Chondrocyte (in vitro differentiated cells): ENCODE measurements at regions not wholly inside any gene's neighbourhood (a gene's known extent, or its start where the extent isn't known, plus 50 kb on each side); places are given as distances from the start of the nearest gene placed in this dataset.

Source experiments
- DNase-seq: peaks from one replicate; pipeline ENCODE4 v3.0.0; 2021; ENCODE audit warnings: mixed read lengths, low spot score
- H3K27ac Mint-ChIP-seq: one replicate; pipeline ENCODE4 v1.8.0; 2021; ENCODE audit warnings: mild to moderate bottlenecking, moderate library complexity, mixed read lengths; ENCODE audit not compliant: unreplicated experiment
- H3K27me3 Mint-ChIP-seq: 2 replicates; pipeline ENCODE4 v1.8.0; 2021; ENCODE audit warnings: low read depth, mixed read lengths
- H3K36me3 Mint-ChIP-seq: 2 replicates; pipeline ENCODE4 v1.8.0; 2021; ENCODE audit warnings: low read depth, mixed read lengths
- H3K4me1 Mint-ChIP-seq: 2 replicates; pipeline ENCODE4 v1.8.0; 2021; ENCODE audit warnings: low read depth, mild to moderate bottlenecking, mixed read lengths
- H3K4me3 Mint-ChIP-seq: one replicate; pipeline ENCODE4 v1.8.0; 2021; ENCODE audit warnings: mild to moderate bottlenecking, moderate library complexity, mixed read lengths; ENCODE audit not compliant: unreplicated experiment
- H3K9me3 Mint-ChIP-seq: 2 replicates; pipeline ENCODE4 v1.8.0; 2021; ENCODE audit warnings: low read depth, mixed read lengths
- TF ChIP-seq, protein P1 (sequence below): fragments of 200-600 bp; sonication (generic); IDR thresholded peaks from 2 replicates; pipeline ENCODE4 v1.5.0; 2021; ENCODE audit warnings: antibody characterized with exemption, mild to moderate bottlenecking, moderate library complexity

DNA sequence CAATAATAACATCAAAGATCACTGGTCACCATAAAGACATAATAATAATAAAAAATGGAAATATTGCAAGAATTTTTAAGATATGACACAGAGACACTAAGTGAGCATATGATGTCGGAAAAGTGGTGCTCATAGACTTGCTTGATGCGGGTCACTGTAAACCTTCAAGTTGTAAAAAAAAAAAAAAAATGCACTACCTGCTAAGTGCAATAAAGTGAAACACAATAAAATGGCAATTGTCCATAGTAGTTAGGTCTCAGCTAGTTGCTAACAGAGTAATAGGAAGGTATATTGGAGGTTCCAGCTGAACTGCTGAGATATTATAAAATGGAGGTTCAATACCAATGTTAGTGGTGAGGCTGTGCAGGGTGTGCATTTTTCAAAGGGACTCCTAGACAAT lies 146.6 kb upstream of the MRPS22 start:
- no peak overlapping the region for H3K27ac Mint-ChIP-seq
- TF ChIP-seq, protein P1, sequence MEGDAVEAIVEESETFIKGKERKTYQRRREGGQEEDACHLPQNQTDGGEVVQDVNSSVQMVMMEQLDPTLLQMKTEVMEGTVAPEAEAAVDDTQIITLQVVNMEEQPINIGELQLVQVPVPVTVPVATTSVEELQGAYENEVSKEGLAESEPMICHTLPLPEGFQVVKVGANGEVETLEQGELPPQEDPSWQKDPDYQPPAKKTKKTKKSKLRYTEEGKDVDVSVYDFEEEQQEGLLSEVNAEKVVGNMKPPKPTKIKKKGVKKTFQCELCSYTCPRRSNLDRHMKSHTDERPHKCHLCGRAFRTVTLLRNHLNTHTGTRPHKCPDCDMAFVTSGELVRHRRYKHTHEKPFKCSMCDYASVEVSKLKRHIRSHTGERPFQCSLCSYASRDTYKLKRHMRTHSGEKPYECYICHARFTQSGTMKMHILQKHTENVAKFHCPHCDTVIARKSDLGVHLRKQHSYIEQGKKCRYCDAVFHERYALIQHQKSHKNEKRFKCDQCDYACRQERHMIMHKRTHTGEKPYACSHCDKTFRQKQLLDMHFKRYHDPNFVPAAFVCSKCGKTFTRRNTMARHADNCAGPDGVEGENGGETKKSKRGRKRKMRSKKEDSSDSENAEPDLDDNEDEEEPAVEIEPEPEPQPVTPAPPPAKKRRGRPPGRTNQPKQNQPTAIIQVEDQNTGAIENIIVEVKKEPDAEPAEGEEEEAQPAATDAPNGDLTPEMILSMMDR, result no peak

DNA sequence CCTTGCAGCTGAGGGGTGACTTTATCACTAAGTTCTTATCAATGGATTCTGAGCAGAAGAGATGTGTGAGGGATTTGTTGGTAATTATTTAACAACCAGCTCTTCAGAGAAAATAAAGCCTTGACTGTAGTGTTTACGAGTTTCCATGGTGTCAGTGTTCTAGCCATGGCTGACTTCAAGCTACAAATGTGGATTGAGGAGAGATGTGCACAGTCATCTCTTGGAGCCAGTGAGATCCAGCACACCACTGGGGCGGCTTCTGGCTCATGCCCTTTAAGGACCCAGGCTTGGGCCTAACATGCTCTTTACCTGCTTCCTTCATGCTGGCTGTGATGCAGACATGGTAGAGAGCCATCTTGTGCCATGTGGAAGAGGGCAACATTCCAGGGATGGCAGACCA lies 145.6 kb upstream of the MRPS22 start:
- DNase-seq, result no peak

More for the DNA sequence above, 146.6 kb upstream of the MRPS22 start:
- peaks cover 4% of the 10 kb centered on the region for H3K4me1 Mint-ChIP-seq
- no peak overlapping the region for H3K4me3 Mint-ChIP-seq
- DNase-seq, result no peak
- peaks cover 20% of the 10 kb centered on the region for H3K9me3 Mint-ChIP-seq
- peaks cover 1% of the 10 kb centered on the region for H3K36me3 Mint-ChIP-seq
- peaks cover 1% of the 10 kb centered on the region for H3K27me3 Mint-ChIP-seq

DNA sequence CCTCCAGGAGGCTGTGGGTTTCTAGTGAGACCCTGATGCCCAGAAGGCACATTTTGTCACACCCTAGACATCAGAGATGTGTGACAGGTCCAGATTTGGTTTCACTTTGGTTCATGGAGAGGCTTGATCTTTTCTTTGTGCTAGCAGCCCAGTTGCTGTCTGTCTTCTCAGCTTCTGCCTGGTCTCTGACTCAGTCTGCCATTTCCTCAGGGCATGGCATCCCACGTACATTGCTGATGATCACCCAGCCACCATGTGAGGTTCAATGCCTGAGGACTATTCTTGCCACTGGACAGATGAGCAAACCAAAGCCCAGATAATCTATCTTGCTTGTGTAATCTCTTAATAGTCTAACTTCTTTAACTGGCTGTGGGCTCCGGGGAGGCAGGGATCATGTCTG lies 144.9 kb upstream of the MRPS22 start:
- Mint-ChIP-seq H3K27ac (no peak overlapping the region), H3K9me3 (peaks cover 20% of the 10 kb centered on the region), H3K4me3 (no peak overlapping the region), H3K4me1 (peaks cover 4% of the 10 kb centered on the region), H3K36me3 (peaks cover 1% of the 10 kb centered on the region), H3K27me3 (no peaks in the 10 kb centered on the region)
- TF ChIP-seq, protein P1, result no peak
- DNase-seq, result no peak

More for the DNA sequence above, 145.6 kb upstream of the MRPS22 start:
- Mint-ChIP-seq H3K4me1 (peaks cover 4% of the 10 kb centered on the region), H3K27me3 (peaks cover 1% of the 10 kb centered on the region), H3K27ac (no peak overlapping the region), H3K9me3 (peaks cover 20% of the 10 kb centered on the region), H3K4me3 (no peak overlapping the region), H3K36me3 (peaks cover 1% of the 10 kb centered on the region)
- TF ChIP-seq, protein P1, result no peak

DNA sequence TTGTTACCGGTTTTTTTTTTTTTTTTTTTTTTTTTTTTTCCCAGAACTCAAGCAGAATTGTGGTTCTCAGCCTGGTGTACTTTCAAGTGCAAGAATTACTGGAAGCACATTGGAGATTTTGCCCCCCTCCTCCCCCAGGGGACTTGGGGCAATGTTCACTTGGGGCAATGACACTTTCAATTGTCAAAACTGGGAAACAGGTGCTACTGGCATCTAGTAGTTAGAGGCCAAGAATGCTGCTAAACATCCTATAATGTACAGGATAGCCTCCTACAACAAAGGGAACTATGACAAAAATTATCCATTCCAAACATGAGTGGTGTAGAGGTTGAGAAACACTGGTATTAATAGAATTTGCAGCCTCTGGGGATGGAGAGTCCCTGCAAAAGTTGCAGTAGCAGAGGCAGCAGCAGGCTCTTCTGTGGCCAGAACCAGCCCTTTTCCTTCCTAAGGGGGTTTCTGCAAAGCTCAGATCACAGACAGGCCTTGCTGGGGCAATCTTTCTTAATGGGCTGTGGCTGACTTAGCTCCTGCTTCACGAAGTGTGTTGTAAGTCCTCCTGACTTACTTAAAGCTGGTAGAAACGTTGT lies 144.3 kb upstream of the MRPS22 start:
- Mint-ChIP-seq H3K4me3 (no peak overlapping the region), H3K4me1 (peaks cover 4% of the 10 kb centered on the region), H3K27me3 (peaks cover 2% of the 10 kb centered on the region), H3K36me3 (no peaks in the 10 kb centered on the region), H3K27ac (no peak overlapping the region), H3K9me3 (peaks cover 17% of the 10 kb centered on the region)
- DNase-seq, result no peak
- TF ChIP-seq, protein P1, result no peak

DNA sequence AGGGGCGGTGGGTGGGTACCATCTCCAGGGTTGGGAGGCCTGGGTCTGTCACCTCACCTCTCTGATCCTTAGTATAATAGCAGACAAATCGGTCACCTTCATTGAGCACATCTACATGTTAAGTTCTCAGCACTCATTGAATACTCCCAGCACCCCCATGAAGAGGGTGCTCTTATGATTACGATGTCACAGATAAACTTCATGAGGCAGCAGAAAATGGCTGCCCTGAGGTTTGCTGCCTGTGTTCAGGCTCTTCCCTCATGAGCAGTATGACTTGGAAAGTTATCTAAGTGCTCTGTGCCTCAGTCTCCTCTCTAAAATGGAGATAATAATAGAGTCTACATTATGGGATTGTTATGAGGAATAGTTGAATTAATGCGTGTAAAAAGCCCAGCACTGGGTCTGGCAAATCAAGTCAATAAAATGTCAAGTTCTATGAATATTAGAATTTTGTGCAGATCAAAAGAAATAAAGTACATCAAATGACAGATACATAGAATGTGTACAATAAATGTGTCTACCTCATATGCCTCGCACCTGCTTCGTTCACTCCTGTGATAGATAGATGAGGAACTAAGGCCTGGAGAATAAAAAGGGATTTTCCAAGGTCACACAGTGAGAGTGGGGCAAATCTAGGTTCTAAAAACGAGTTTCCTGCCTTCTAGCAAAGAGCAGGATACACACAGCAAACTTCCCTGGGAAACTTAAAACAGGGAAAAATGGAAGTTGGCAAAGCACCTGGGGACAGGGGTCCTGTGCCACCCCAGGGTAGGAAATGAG lies 142.2 kb upstream of the MRPS22 start:
- Mint-ChIP-seq H3K9me3 (peaks cover 4% of the 10 kb centered on the region), H3K36me3 (no peaks in the 10 kb centered on the region), H3K4me1 (peaks cover 4% of the 10 kb centered on the region), H3K27me3 (peaks cover 9% of the 10 kb centered on the region), H3K27ac (no peak overlapping the region), H3K4me3 (no peak overlapping the region)
- no peak for DNase-seq
- TF ChIP-seq, protein P1, result no peak
